GM12878 (cell line): ENCODE measurements at regions not wholly inside any gene's neighbourhood (a gene's known extent, or its start where the extent isn't known, plus 50 kb on each side); places are given as distances from the start of the nearest gene placed in this dataset.
A peak's percentile ranks its signal among the peaks of the same experiment; 100 is the strongest.

Experiments
- ATAC-seq: fragments of 200-7000 bp; cut with Tn5 transposase; 3 replicates; pipeline ENCODE4 v1.9.1; 2020; ENCODE audit warnings: mild to moderate bottlenecking, moderate library complexity
- BruUV-seq: library from RNA; stranded (reverse); fragments of 400-500 nt; replicated peaks from 2 replicates; lab custom pipeline; 2021; lab: Mats Ljungman, UMichigan
- CTCF ChIA-PET: fragments of 300-600 bp; sonication (Branson Sonifier 250); formaldehyde crosslinking; extraction: SDS; loops from one replicate; lab custom pipeline; 2021; ENCODE audit warnings: inconsistent platforms; lab: Yijun Ruan, JAX
- POLR2A ChIA-PET: fragments of 350-600 bp; formaldehyde crosslinking; extraction: SDS; loops from one replicate; lab custom pipeline; 2021; ENCODE audit warnings: inconsistent platforms; lab: Charles Lee
- RAD21 ChIA-PET: fragments of 300-600 bp; sonication (Branson Sonifier 250); formaldehyde crosslinking; loops from one replicate; lab custom pipeline; 2023; ENCODE audit warnings: antibody characterized with exemption; ENCODE audit not compliant: unreplicated experiment; lab: Charles Lee
- SMC1A ChIA-PET: fragments of 300-600 bp; sonication (Branson Sonifier 250); formaldehyde crosslinking; loops from one replicate; lab custom pipeline; 2023; ENCODE audit not compliant: unreplicated experiment, uncharacterized antibody; lab: Charles Lee
- DNase-seq: peaks from one replicate; pipeline ENCODE4 v3.0.0-alpha.2; 2011; ENCODE audit warnings: low read depth, low spot score
- FAIRE-seq: peaks from 3 replicates; lab custom pipeline; 2011; peaks lifted over from hg19 to GRCh38; lab: Jason Lieb, UNC
- H2AFZ ChIP-seq: 2 replicates; pipeline ENCODE4 v1.6.0; 2011; ENCODE audit warnings: low read depth, low read length, control low read depth; ENCODE audit not compliant: control insufficient read depth
- H3K27ac ChIP-seq: 2 replicates; pipeline ENCODE4 v1.5.1; 2011; ENCODE audit warnings: control low read depth; ENCODE audit not compliant: control insufficient read depth, insufficient read depth
- H3K27me3 ChIP-seq, 2 experiments: replicated peaks in 1 of 2; 2 replicates each; pipeline versions ENCODE4 v1.6.0 to v1.6.1; 2011; ENCODE audit warnings: low read length in 1 of 2; ENCODE audit not compliant: control insufficient read depth in 2 of 2, insufficient read depth in 2 of 2
- H3K36me3 ChIP-seq, 2 experiments: 2 replicates each; pipeline ENCODE4 v1.5.1; 2011; ENCODE audit warnings: low read length in 1 of 2; ENCODE audit not compliant: control insufficient read depth in 2 of 2, insufficient read depth in 2 of 2
- H3K4me1 ChIP-seq: 2 replicates; pipeline ENCODE4 v1.6.1; 2011; ENCODE audit warnings: mild to moderate bottlenecking, low read length, moderate library complexity, mixed read lengths; ENCODE audit not compliant: control insufficient read depth, insufficient read depth
- H3K4me2 ChIP-seq: 2 replicates; pipeline ENCODE4 v1.6.0; 2011; ENCODE audit warnings: control low read depth; ENCODE audit not compliant: control insufficient read depth, insufficient read depth
- H3K4me3 ChIP-seq: fragments of 200-600 bp; sonication (generic); 2 replicates; pipeline ENCODE4 v1.5.1; 2016
- H3K79me2 ChIP-seq: 2 replicates; pipeline ENCODE4 v1.6.0; 2011; ENCODE audit warnings: low read length; ENCODE audit not compliant: control insufficient read depth, insufficient read depth
- H3K9ac ChIP-seq: 2 replicates; pipeline ENCODE4 v1.8.0; 2011; ENCODE audit warnings: low read length, control low read depth, mixed read lengths; ENCODE audit not compliant: control insufficient read depth, insufficient read depth
- H3K9me3 ChIP-seq: replicated peaks from 3 replicates; pipeline ENCODE4 v1.5.1; 2011; ENCODE audit warnings: mild to moderate bottlenecking, low read length; ENCODE audit not compliant: control insufficient read depth, insufficient read depth
- H4K20me1 ChIP-seq: 2 replicates; pipeline ENCODE4 v1.6.0; 2011; ENCODE audit not compliant: control insufficient read depth, insufficient read depth
- BHLHE40 ChIP-seq, 2 experiments: fragments of 450-650 bp in 1 of 2; IDR thresholded peaks; 2 replicates each; pipeline ENCODE4 v1.6.1; 2011 to 2017; ENCODE audit warnings: low read depth in 2 of 2, borderline replicate concordance in 1 of 2, improper control_type of control experiment in 1 of 2, low read length in 1 of 2, mild to moderate bottlenecking in 1 of 2
- ZBTB40 ChIP-seq: fragments of 450-650 bp; IDR thresholded peaks from 2 replicates; pipeline ENCODE4 v1.6.1; 2016; ENCODE audit warnings: mild to moderate bottlenecking, moderate library complexity, borderline replicate concordance
- WGBS: methylation state at CpG from one replicate; pipeline ENCODE4 v1.1.6; 2016; ENCODE audit warnings: low lambda C conversion rate; ENCODE audit not compliant: insufficient replicate concordance, insufficient coverage; ENCODE audit errors: missing lambda C conversion rate; 5-methylcytosine and 5-hydroxymethylcytosine counted together
- in situ Hi-C: fragments of 300-500 bp; cut with MboI; formaldehyde crosslinking; loops from 9 replicates; pipeline ENCODE4 v1.14.3; 2018; ENCODE audit warnings: mixed read lengths
- intact Hi-C: fragments of 100-400 bp; cut with micrococcal nuclease; formaldehyde crosslinking; loops from one replicate; pipeline ENCODE4 v1.14.2; 2022; ENCODE audit not compliant: unreplicated experiment

- in situ Hi-C loops (no loop called here), intact Hi-C loops (no loop called here)
- Histone ChIP-seq H3K4me2 (no peak overlapping the region), H2AFZ (no peak overlapping the region), H3K4me1 (no peaks in the 10 kb centered on the region; the same call in 1 of the 2 replicates), H3K9ac (no peak overlapping the region), H3K9me3 (no peaks in the 10 kb centered on the region), H4K20me1 (no peaks in the 10 kb centered on the region), H3K36me3 (no peaks in the 10 kb centered on the region), H3K4me3 (no peak overlapping the region), H3K27me3 (peaks cover 0 to 5% of the 10 kb centered on the region in 2 experiments; a peak in 2 of 4 replicates), H3K79me2 (no peaks in the 10 kb centered on the region), H3K27ac (no peak overlapping the region)
- CTCF ChIA-PET, result no interaction called here
- FAIRE-seq, result no peak
- RAD21 ChIA-PET, result no interaction called here
- 21% methylated on average over 16 of the region's 16 CpGs for WGBS
- BruUV-seq, result no TSS peak
- no peak for DNase-seq
- TF ChIP-seq BHLHE40 (IDR thresholded peaks at IDR 0.05; ENCODE audit: borderline replicate concordance in 1 of 2, low read depth in 2 of 2, low read length in 1 of 2), result 0 out of 4 replicates have a peak, but pooled peaks of 1 of the 2 experiments have one; percentile 7
- TF ChIP-seq ZBTB40, result no peak
- SMC1A ChIA-PET, result no interaction called here
- no peak for ATAC-seq
- POLR2A ChIA-PET, result no interaction called here
Observed at GRCh38 chr5:176175101-176175852, 62.9 kb upstream of the SIMC1 start.
